ENCODE measurements at regions not wholly inside any gene's neighbourhood (a gene's known extent, or its start where the extent isn't known, plus 50 kb on each side); places are given as distances from the start of the nearest gene placed in this dataset.
A peak's percentile ranks its signal among the peaks of the same experiment; 100 is the strongest.

DNA sequence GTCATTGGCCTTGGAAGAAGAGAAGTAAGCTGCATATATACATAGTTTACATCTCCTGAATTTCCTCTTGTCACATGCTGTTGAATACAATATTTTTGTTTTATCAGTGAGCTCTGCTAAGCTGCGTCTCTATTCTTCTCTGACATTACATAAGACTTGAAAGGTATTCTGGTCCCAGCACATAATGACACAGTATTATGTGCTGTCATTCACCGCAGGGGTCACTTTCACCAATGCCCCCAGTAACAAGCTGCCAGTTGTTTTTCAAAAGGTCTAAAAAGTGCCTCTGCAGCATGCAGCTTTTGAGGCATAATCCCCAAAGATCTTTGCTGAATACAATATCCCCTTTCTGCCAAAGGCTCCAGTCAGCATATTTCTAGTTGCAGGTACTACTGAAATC, 349.0 kb upstream of the FAM174A start:
- peaks cover 1 to 12% of the 10 kb centered on the region in 2 donors for H3K4me1 ChIP-seq (ENCODE audit: control insufficient read depth in 2 of 2, insufficient read depth in 1 of 2, low read depth in 1 of 2, low read length in 2 of 2)
- no peak overlapping the region for H2BK5ac ChIP-seq (ENCODE audit: low read length)
- no peaks in the 10 kb centered on the region for H3K27me3 ChIP-seq (ENCODE audit: control insufficient read depth in 3 of 3, insufficient read depth in 3 of 3, low read depth in 1 of 3, low read length in 3 of 3)
- peak overlapping the region; percentile 59 for H3K27ac ChIP-seq (replicated peaks; ENCODE audit: low read length)
- no peak overlapping the region for H3K18ac ChIP-seq (ENCODE audit: low read length)
- no peaks in the 10 kb centered on the region for H3K79me1 ChIP-seq (ENCODE audit: low read depth, low read length)
- no peak overlapping the region for H3K14ac ChIP-seq (ENCODE audit: low read length)
- no peak overlapping the region for H4K91ac ChIP-seq (ENCODE audit: low read depth, low read length, poor library complexity)
- no peak overlapping the region for H2BK120ac ChIP-seq (ENCODE audit: low read depth, low read length)
- H3K23ac ChIP-seq (ENCODE audit: low read depth, low read length, poor library complexity) = no peak overlapping the region
- peak; percentile 24 for DNase-seq (ENCODE audit: low spot score)
- H4K8ac ChIP-seq (ENCODE audit: low read depth, low read length) = no peak overlapping the region
- H2AFZ ChIP-seq (ENCODE audit: low read length) = peak overlapping the region; percentile 11
- H3K36me3 ChIP-seq (replicated peaks in 1 of 2; ENCODE audit: control insufficient read depth in 2 of 2, insufficient read depth in 2 of 2, low read length in 2 of 2) = no peaks in the 10 kb centered on the region
- no peak overlapping the region for H3K4ac ChIP-seq (ENCODE audit: low read length)
- no peak overlapping the region for H3K9ac ChIP-seq (ENCODE audit: low read depth, low read length, poor library complexity)
- H3K4me3 ChIP-seq (ENCODE audit: low read length in 2 of 2) = no peak overlapping the region
- no peak overlapping the region for H2AK5ac ChIP-seq (ENCODE audit: low read depth, low read length)
- no peak overlapping the region for H3K4me2 ChIP-seq (ENCODE audit: insufficient read depth, low read length, poor library complexity, severe bottlenecking)
- WGBS, 2 donors (ENCODE audit: extremely low coverage in 2 of 2, insufficient read length in 2 of 2, insufficient replicate concordance in 1 of 2) = no CpG with 5 or more reads among the region's 2 CpGs
- no peak overlapping the region for H2BK12ac ChIP-seq (ENCODE audit: low read length)
- no peak overlapping the region for H2BK15ac ChIP-seq (ENCODE audit: low read length)
- no peaks in the 10 kb centered on the region for H3K9me3 ChIP-seq (replicated peaks in 1 of 2; ENCODE audit: control insufficient read depth in 2 of 2, insufficient read depth in 1 of 2, low read depth in 1 of 2, low read length in 2 of 2)

DNA sequence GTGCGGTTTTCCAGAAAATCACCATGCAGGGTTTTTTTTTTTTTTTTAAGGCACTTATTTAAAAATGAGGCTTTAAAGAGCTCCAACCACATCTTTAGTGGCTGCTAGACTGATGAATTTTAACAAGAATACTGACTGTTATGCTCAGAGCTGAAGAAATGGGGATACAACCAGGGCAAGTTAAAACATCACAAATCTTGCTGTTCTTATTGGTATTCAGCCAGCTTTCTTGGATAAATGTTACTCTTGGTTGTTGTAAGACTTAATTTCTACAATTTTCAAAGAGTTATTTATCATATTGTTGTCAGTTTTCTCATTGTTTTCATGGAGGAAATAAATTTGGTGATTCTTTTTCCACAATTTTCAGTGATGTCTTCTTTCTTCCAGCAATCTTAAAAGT, 352.8 kb upstream of the FAM174A start:
- Histone ChIP-seq H3K79me1 (ENCODE audit: low read depth, low read length) (no peaks in the 10 kb centered on the region), H3K27me3 (ENCODE audit: control insufficient read depth in 3 of 3, insufficient read depth in 3 of 3, low read depth in 1 of 3, low read length in 3 of 3) (no peaks in the 10 kb centered on the region), H3K9ac (ENCODE audit: low read depth, low read length, poor library complexity) (no peak overlapping the region), H3K4me3 (ENCODE audit: low read length in 2 of 2) (no peak overlapping the region), H2BK15ac (ENCODE audit: low read length) (no peak overlapping the region), H3K23ac (ENCODE audit: low read depth, low read length, poor library complexity) (no peak overlapping the region), H3K14ac (ENCODE audit: low read length) (no peak overlapping the region), H2AFZ (ENCODE audit: low read length) (peak overlapping the region; percentile 50), H2AK5ac (ENCODE audit: low read depth, low read length) (no peak overlapping the region), H3K4me1 (ENCODE audit: control insufficient read depth in 2 of 2, insufficient read depth in 1 of 2, low read depth in 1 of 2, low read length in 2 of 2) (peaks cover 0 to 12% of the 10 kb centered on the region in 2 donors), H4K91ac (ENCODE audit: low read depth, low read length, poor library complexity) (no peak overlapping the region), H2BK12ac (ENCODE audit: low read length) (no peak overlapping the region), H3K27ac (replicated peaks; ENCODE audit: low read length) (no peak overlapping the region), H3K18ac (ENCODE audit: low read length) (no peak overlapping the region), H2BK5ac (ENCODE audit: low read length) (no peak overlapping the region), H2BK120ac (ENCODE audit: low read depth, low read length) (no peak overlapping the region), H3K4me2 (ENCODE audit: insufficient read depth, low read length, poor library complexity, severe bottlenecking) (no peak overlapping the region), H3K9me3 (replicated peaks in 1 of 2; ENCODE audit: control insufficient read depth in 2 of 2, insufficient read depth in 1 of 2, low read depth in 1 of 2, low read length in 2 of 2) (no peaks in the 10 kb centered on the region), H4K8ac (ENCODE audit: low read depth, low read length) (no peak overlapping the region), H3K36me3 (replicated peaks in 1 of 2; ENCODE audit: control insufficient read depth in 2 of 2, insufficient read depth in 2 of 2, low read length in 2 of 2) (no peaks in the 10 kb centered on the region), H3K4ac (ENCODE audit: low read length) (no peak overlapping the region)
- no peak for DNase-seq (ENCODE audit: low spot score)
- WGBS, 2 donors (ENCODE audit: extremely low coverage in 2 of 2, insufficient read length in 2 of 2, insufficient replicate concordance in 1 of 2) = no CpG with 5 or more reads among the region's 1 CpG

DNA sequence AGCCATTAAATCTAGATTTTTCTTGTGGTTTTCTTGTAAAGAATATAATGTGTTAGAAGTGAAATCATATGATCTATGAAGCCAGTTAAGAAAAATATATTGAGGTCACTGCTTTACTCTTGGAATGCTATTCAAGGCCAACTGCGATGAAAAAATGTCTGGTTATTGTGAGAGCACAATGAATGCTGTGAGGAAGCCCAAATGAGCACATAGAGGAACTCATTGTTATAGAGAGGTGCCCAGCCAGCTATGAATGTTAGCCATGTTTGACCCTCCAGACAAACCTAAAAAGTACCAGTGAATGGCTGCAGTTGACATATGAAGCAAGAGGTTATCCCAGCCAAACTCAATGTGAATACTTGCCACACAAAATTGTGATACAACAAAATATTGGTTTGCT, 359.8 kb upstream of the FAM174A start:
- no peak overlapping the region for H2BK5ac ChIP-seq (ENCODE audit: low read length)
- WGBS, 2 donors (ENCODE audit: extremely low coverage in 2 of 2, insufficient read length in 2 of 2, insufficient replicate concordance in 1 of 2) = no CpG with 5 or more reads among the region's 1 CpG
- no peak overlapping the region for H3K18ac ChIP-seq (ENCODE audit: low read length)
- no peak overlapping the region for H2BK12ac ChIP-seq (ENCODE audit: low read length)
- H2AK5ac ChIP-seq (ENCODE audit: low read depth, low read length) = no peak overlapping the region
- DNase-seq (ENCODE audit: low spot score) = no peak
- no peak overlapping the region for H2BK15ac ChIP-seq (ENCODE audit: low read length)
- H2BK120ac ChIP-seq (ENCODE audit: low read depth, low read length) = no peak overlapping the region
- H3K9me3 ChIP-seq (replicated peaks in 1 of 2; ENCODE audit: control insufficient read depth in 2 of 2, insufficient read depth in 1 of 2, low read depth in 1 of 2, low read length in 2 of 2) = no peaks in the 10 kb centered on the region
- H4K91ac ChIP-seq (ENCODE audit: low read depth, low read length, poor library complexity) = no peak overlapping the region
- no peak overlapping the region for H3K4me2 ChIP-seq (ENCODE audit: insufficient read depth, low read length, poor library complexity, severe bottlenecking)
- H2AFZ ChIP-seq (ENCODE audit: low read length) = peak overlapping the region; percentile 1
- H3K79me1 ChIP-seq (ENCODE audit: low read depth, low read length) = no peaks in the 10 kb centered on the region
- no peaks in the 10 kb centered on the region for H3K27me3 ChIP-seq (ENCODE audit: control insufficient read depth in 3 of 3, insufficient read depth in 3 of 3, low read depth in 1 of 3, low read length in 3 of 3)
- no peak overlapping the region for H4K8ac ChIP-seq (ENCODE audit: low read depth, low read length)
- H3K9ac ChIP-seq (ENCODE audit: low read depth, low read length, poor library complexity) = no peak overlapping the region
- H3K4ac ChIP-seq (ENCODE audit: low read length) = no peak overlapping the region
- H3K23ac ChIP-seq (ENCODE audit: low read depth, low read length, poor library complexity) = no peak overlapping the region
- H3K27ac ChIP-seq (replicated peaks; ENCODE audit: low read length) = no peak overlapping the region
- no peak overlapping the region for H3K4me3 ChIP-seq (ENCODE audit: low read length in 2 of 2)
- H3K4me1 ChIP-seq (ENCODE audit: control insufficient read depth in 2 of 2, insufficient read depth in 1 of 2, low read depth in 1 of 2, low read length in 2 of 2) = peaks cover 0 to 3% of the 10 kb centered on the region in 2 donors
- no peak overlapping the region for H3K14ac ChIP-seq (ENCODE audit: low read length)
- H3K36me3 ChIP-seq (replicated peaks in 1 of 2; ENCODE audit: control insufficient read depth in 2 of 2, insufficient read depth in 2 of 2, low read length in 2 of 2) = no peaks in the 10 kb centered on the region

DNA sequence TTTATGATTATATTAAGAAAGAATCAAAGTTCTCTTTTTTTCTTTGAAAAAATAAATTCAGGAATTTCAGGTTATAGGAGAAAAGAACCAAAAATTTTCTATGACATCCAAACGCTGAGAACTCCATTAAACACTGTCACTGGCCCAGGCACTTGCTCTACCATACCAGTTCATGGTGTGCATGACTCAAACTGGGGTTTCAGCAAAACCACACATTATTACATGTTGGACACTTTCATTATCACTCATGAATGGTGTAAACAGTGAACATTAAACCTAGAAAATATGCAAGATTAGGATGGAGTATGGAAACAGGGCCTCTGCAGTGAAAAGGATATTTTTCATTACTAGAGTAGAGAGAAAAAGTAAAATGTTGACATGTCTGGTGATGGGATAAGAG, 369.9 kb upstream of the FAM174A start:
- Histone ChIP-seq H3K27me3 (ENCODE audit: control insufficient read depth in 3 of 3, insufficient read depth in 3 of 3, low read depth in 1 of 3, low read length in 3 of 3) (no peaks in the 10 kb centered on the region), H3K79me1 (ENCODE audit: low read depth, low read length) (no peaks in the 10 kb centered on the region), H3K14ac (ENCODE audit: low read length) (no peak overlapping the region), H3K27ac (replicated peaks; ENCODE audit: low read length) (no peak overlapping the region), H2AFZ (ENCODE audit: low read length) (no peak overlapping the region), H4K8ac (ENCODE audit: low read depth, low read length) (no peak overlapping the region), H3K36me3 (replicated peaks in 1 of 2; ENCODE audit: control insufficient read depth in 2 of 2, insufficient read depth in 2 of 2, low read length in 2 of 2) (no peaks in the 10 kb centered on the region), H4K91ac (ENCODE audit: low read depth, low read length, poor library complexity) (no peak overlapping the region), H3K18ac (ENCODE audit: low read length) (no peak overlapping the region), H3K4me3 (ENCODE audit: low read length in 2 of 2) (no peak overlapping the region), H3K9ac (ENCODE audit: low read depth, low read length, poor library complexity) (no peak overlapping the region), H3K9me3 (replicated peaks in 1 of 2; ENCODE audit: control insufficient read depth in 2 of 2, insufficient read depth in 1 of 2, low read depth in 1 of 2, low read length in 2 of 2) (peaks cover 7 to 16% of the 10 kb centered on the region in 2 donors), H3K4ac (ENCODE audit: low read length) (no peak overlapping the region), H3K4me2 (ENCODE audit: insufficient read depth, low read length, poor library complexity, severe bottlenecking) (no peak overlapping the region), H2BK5ac (ENCODE audit: low read length) (no peak overlapping the region), H3K4me1 (ENCODE audit: control insufficient read depth in 2 of 2, insufficient read depth in 1 of 2, low read depth in 1 of 2, low read length in 2 of 2) (no peaks in the 10 kb centered on the region), H2AK5ac (ENCODE audit: low read depth, low read length) (no peak overlapping the region), H3K23ac (ENCODE audit: low read depth, low read length, poor library complexity) (no peak overlapping the region), H2BK120ac (ENCODE audit: low read depth, low read length) (no peak overlapping the region), H2BK15ac (ENCODE audit: low read length) (no peak overlapping the region), H2BK12ac (ENCODE audit: low read length) (no peak overlapping the region)
- WGBS, 2 donors (ENCODE audit: extremely low coverage in 2 of 2, insufficient read length in 2 of 2, insufficient replicate concordance in 1 of 2) = no CpG with 5 or more reads among the region's 1 CpG
- no peak for DNase-seq (ENCODE audit: low spot score)
